Heart left ventricle (tissue), 16 donors: ENCODE measurements at regions not wholly inside any gene's neighbourhood (a gene's known extent, or its start where the extent isn't known, plus 50 kb on each side); places are given as distances from the start of the nearest gene placed in this dataset.

Source experiments
- ATAC-seq, 4 donors: fragments of 200-7000 bp; cut with Tn5 transposase; one replicate each; pipeline ENCODE4 v1.9.1; 2020 to 2022; ENCODE audit warnings: moderate library complexity in 4 of 4, mild to moderate bottlenecking in 3 of 4, moderate number of reproducible peaks in 1 of 4
- DNase-seq, 5 donors: peaks; one replicate each; pipeline ENCODE4 v3.0.0-alpha.2; 2020
- H3K27ac ChIP-seq, 12 donors: fragments of 200-600 bp; sonication (generic) in 4 of 12; one replicate each; pipeline versions ENCODE4 v1.5.0 to v1.8.0; 2016 to 2022; ENCODE audit warnings: mild to moderate bottlenecking in 2 of 12
- H3K27me3 ChIP-seq, 9 donors: fragments of 200-600 bp; sonication (generic) in 2 of 9; one replicate each; pipeline versions ENCODE4 v1.5.1 to v1.8.0; 2016 to 2022; ENCODE audit warnings: mild to moderate bottlenecking in 3 of 9
- H3K36me3 ChIP-seq, 9 donors: fragments of 200-600 bp; sonication (generic) in 2 of 9; one replicate each; pipeline versions ENCODE4 v1.5.0 to v1.8.0; 2018 to 2022; ENCODE audit warnings: mild to moderate bottlenecking in 2 of 9
- H3K4me1 ChIP-seq, 12 donors: fragments of 200-600 bp; sonication (generic) in 4 of 12; one replicate each; pipeline versions ENCODE4 v1.5.0 to v1.8.0; 2016 to 2022; ENCODE audit warnings: mild to moderate bottlenecking in 3 of 12
- H3K4me3 ChIP-seq, 12 donors: fragments of 200-600 bp; sonication (generic) in 4 of 12; one replicate each; pipeline versions ENCODE4 v1.5.0 to v1.8.0; 2017 to 2022; ENCODE audit warnings: mild to moderate bottlenecking in 9 of 12, moderate library complexity in 4 of 12
- H3K9me3 ChIP-seq, 12 donors: fragments of 200-600 bp; sonication (generic) in 4 of 12; one replicate each; pipeline versions ENCODE4 v1.5.0 to v1.8.0; 2016 to 2022; ENCODE audit warnings: mild to moderate bottlenecking in 1 of 12
- CTCF ChIP-seq, 12 donors: fragments of 200-600 bp; sonication (generic) in 4 of 12; IDR thresholded peaks; one replicate each; pipeline versions ENCODE4 v1.5.0 to v1.8.0; 2018 to 2022; ENCODE audit warnings: antibody characterized with exemption in 12 of 12, mild to moderate bottlenecking in 5 of 12
- POLR2A ChIP-seq, 2 donors: fragments of 450-650 bp; IDR thresholded peaks; one replicate each; pipeline ENCODE4 v1.6.1; 2017; ENCODE audit warnings: antibody characterized with exemption in 2 of 2, mild to moderate bottlenecking in 2 of 2, moderate library complexity in 2 of 2
- WGBS, 4 donors: extraction: QIAGEN DNeasy Blood & Tissue Kit in 2 of 4; methylation state at CpG; one replicate each; pipeline versions ENCODE4 v1.1.5 to v1.1.7; 2013 to 2018; 5-methylcytosine and 5-hydroxymethylcytosine counted together
- intact Hi-C, 10 donors: fragments of 100-400 bp; cut with DNase I; formaldehyde crosslinking; loops; one replicate each; pipeline versions ENCODE4 v1.11.1 to v1.14.2; 2022
- donor health status: ischemic (EF 13 %, LVEDD 7.1; RV severe dilation, severe dysfunction).
- donor health status: healthy with polysubstance abuse.
- donor health status: DM: no; HTN: yes; CAD: no.
- donor health status: DM: no; HTN: no; CAD: no.
- donor health status: ischemic (EF 25% LVEDD 6.9; RV normal size, moderate dysfunction).
- donor health status: ischemic (EF 25% LVEDD 5.7; RV mildly dilated, moderate dysfunction).
- donor health status: healthy.
- donor health status: DM: yes; HTN: yes; CAD: no.
- donor health status: ischemic (EF 35%, LVEDD 5.7; RV mildly dilated, moderate dysfunction).
- donor health status: nonischemic (EF 11% LVEDD 7.7; RV severe dilation, severe dysfunction).
- donor health status: DM: yes; HTN: yes; CAD: no.
- donor health status: PGD.
- donor health status: ischemic (EF 29% LVEDD 5.4; RV normal size, mild dysfunction).
- donor health status: nonischemic (EF 23%, LVEDD 6.1; RV moderate dilation, normal function).

GRCh38 chr12:5371631-5372030 lies 60.3 kb upstream of the NTF3 start:
- intact Hi-C loops, result no loop called here
- Histone ChIP-seq H3K9me3 (no peaks in the 10 kb centered on the region), H3K4me1 (no peaks in the 10 kb centered on the region), H3K27me3 (peaks cover 0 to 6% (median 0%) of the 10 kb centered on the region in 9 donors), H3K27ac (no peak overlapping the region), H3K4me3 (no peak overlapping the region), H3K36me3 (no peaks in the 10 kb centered on the region)
- WGBS, 4 donors, result 81 to 88% (median 87%) methylated on average over 3 of the region's 3 CpGs
- TF ChIP-seq CTCF (IDR thresholded peaks at IDR 0.05), result no peak
- TF ChIP-seq POLR2A (IDR thresholded peaks at IDR 0.05), result no peak
- DNase-seq (no peak), ATAC-seq (no peak)

- no peak for ATAC-seq
- no peaks in the 10 kb centered on the region for H3K4me1 ChIP-seq
- intact Hi-C loops, result no loop called here
These were observed 57.2 kb upstream of the NTF3 start for GRCh38 chr12:5374713-5375112.

GRCh38 chr12:5375547-5376295 lies 56.2 kb upstream of the NTF3 start:
- intact Hi-C loops, result no loop called here
- Histone ChIP-seq H3K27ac (no peak overlapping the region), H3K9me3 (no peaks in the 10 kb centered on the region), H3K4me3 (no peak overlapping the region), H3K36me3 (no peaks in the 10 kb centered on the region), H3K27me3 (no peaks in the 10 kb centered on the region), H3K4me1 (no peaks in the 10 kb centered on the region)
- WGBS, 4 donors, result 79 to 93% (median 88%) methylated on average over 5 of the region's 5 CpGs
- DNase-seq (no peak), ATAC-seq (no peak)
- TF ChIP-seq POLR2A (IDR thresholded peaks at IDR 0.05) (no peak), CTCF (IDR thresholded peaks at IDR 0.05) (no peak)

More at GRCh38 chr12:5374713-5375112, 57.2 kb upstream of the NTF3 start:
- 33 to 100% (median 98%) methylated on average over 1 of the region's 1 CpG for WGBS, 4 donors
- H3K27ac ChIP-seq, result no peak overlapping the region
- DNase-seq, result no peak
- no peaks in the 10 kb centered on the region for H3K36me3 ChIP-seq
- no peak overlapping the region for H3K4me3 ChIP-seq
- no peaks in the 10 kb centered on the region for H3K9me3 ChIP-seq
- H3K27me3 ChIP-seq, result peaks cover 0 to 6% (median 0%) of the 10 kb centered on the region in 9 donors
- TF ChIP-seq POLR2A (IDR thresholded peaks at IDR 0.05) (no peak), CTCF (IDR thresholded peaks at IDR 0.05) (no peak)

GRCh38 chr12:5376591-5377207 lies 55.2 kb upstream of the NTF3 start:
- ATAC-seq (no peak), DNase-seq (no peak)
- intact Hi-C loops, result no loop called here
- 75 to 80% (median 78%) methylated on average over 5 of the region's 5 CpGs for WGBS, 4 donors
- Histone ChIP-seq H3K27ac (no peak overlapping the region), H3K4me1 (no peaks in the 10 kb centered on the region), H3K27me3 (no peaks in the 10 kb centered on the region), H3K4me3 (no peak overlapping the region), H3K9me3 (no peaks in the 10 kb centered on the region), H3K36me3 (no peaks in the 10 kb centered on the region)
- TF ChIP-seq CTCF (IDR thresholded peaks at IDR 0.05) (no peak), POLR2A (IDR thresholded peaks at IDR 0.05) (no peak)
